Esophagus squamous epithelium (tissue), 5 donors: ENCODE measurements at regions not wholly inside any gene's neighbourhood (a gene's known extent, or its start where the extent isn't known, plus 50 kb on each side); places are given as distances from the start of the nearest gene placed in this dataset.

Source experiments
- DNase-seq: peaks from one replicate; lab custom pipeline; 2025; lab: John Stamatoyannopoulos, UW
- H3K27ac ChIP-seq, 4 donors: fragments of 200-600 bp; sonication (generic); one replicate each; pipeline ENCODE4 v1.5.1; 2016 to 2019; ENCODE audit warnings: mild to moderate bottlenecking in 1 of 4
- H3K27me3 ChIP-seq, 4 donors: fragments of 200-600 bp; sonication (generic); 1 replicate in 3 of 4; 2 replicates in 1 of 4; pipeline versions ENCODE4 v1.5.1 to v1.6.0; 2017 to 2021; ENCODE audit warnings: antibody characterized with exemption in 1 of 4
- H3K36me3 ChIP-seq, 3 donors: fragments of 200-600 bp; sonication (generic); one replicate each; pipeline ENCODE4 v1.5.1; 2016 to 2019
- H3K4me1 ChIP-seq, 3 donors: fragments of 200-600 bp; sonication (generic); one replicate each; pipeline ENCODE4 v1.5.1; 2017 to 2019
- H3K4me3 ChIP-seq, 4 donors: fragments of 200-600 bp; sonication (generic); 1 replicate in 3 of 4; 2 replicates in 1 of 4; pipeline ENCODE4 v1.5.1; 2016 to 2019; ENCODE audit warnings: mild to moderate bottlenecking in 2 of 4, moderate library complexity in 1 of 4
- H3K9me3 ChIP-seq, 3 donors: fragments of 200-600 bp; sonication (generic); one replicate each; pipeline ENCODE4 v1.5.1; 2016 to 2019
- POLR2A ChIP-seq, 4 donors: fragments of 450-650 bp; IDR thresholded peaks; one replicate each; pipeline ENCODE4 v1.6.1; 2017; ENCODE audit warnings: antibody characterized with exemption in 4 of 4, mild to moderate bottlenecking in 4 of 4, moderate library complexity in 3 of 4
- WGBS, 2 donors: methylation state at CpG; one replicate each; pipeline ENCODE4 v1.1.5; 2018; 5-methylcytosine and 5-hydroxymethylcytosine counted together
- intact Hi-C: fragments of 100-400 bp; cut with DNase I; formaldehyde crosslinking; loops from one replicate; pipeline ENCODE4 v1.15.0; 2022
- TF ChIP-seq, protein P1 (sequence below), 6 experiments: fragments of 450-650 bp in 4 of 6; fragments of 200-600 bp in 2 of 6; sonication (generic) in 2 of 6; IDR thresholded peaks; one replicate each; pipeline ENCODE4 v1.5.1; 2016 to 2019; ENCODE audit warnings: antibody characterized with exemption in 6 of 6, mild to moderate bottlenecking in 4 of 6, moderate library complexity in 4 of 6
- donor health status: DM: yes; HTN: yes; CAD: no.

DNA sequence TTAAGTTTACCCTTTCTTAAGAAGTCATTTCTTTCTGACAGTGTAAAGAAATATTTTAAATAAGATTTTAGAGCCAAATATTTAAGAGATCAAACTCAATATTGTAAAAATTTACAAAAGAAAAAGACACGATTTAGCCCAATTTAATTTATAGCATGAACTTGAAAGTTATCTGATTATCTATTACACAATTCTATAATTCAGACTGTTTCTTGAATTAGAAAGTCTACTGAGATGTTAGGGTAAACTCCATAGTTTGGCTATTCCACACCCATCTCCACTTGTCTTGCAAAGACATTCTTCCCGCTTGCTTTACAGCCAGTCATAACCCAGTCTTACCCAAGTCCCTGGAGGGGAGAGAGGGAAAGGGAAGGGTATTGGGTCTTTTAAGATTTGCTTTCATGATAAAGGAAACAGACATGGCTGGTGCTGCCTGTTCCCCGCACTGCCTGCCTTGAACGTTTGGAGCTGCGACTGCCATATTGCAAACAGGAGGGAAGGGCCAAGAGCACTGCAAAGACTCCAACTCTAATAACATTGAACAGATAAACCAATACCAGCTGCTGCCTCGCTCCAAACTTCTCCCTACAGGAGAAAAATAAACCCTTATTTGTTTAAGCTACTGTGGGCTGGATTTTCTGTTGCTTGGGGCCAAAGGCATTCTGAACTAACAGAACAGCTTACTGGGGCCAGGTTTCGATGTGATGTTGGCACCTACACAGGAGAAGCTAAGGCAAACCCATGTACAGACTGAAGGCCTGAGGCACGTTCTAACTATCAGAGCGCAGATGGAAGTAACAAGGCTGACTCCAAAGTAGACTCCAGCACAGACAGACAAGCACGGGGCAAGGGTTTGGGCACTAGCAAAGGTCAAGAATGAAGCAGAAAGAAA lies 552.3 kb upstream of the JARID2 start:
- 63 to 66% methylated on average over 10 of the region's 10 CpGs for WGBS, 2 donors

GRCh38 chr6:14694308-14694707 lies 551.6 kb upstream of the JARID2 start:
- Histone ChIP-seq H3K4me1 (no peaks in the 10 kb centered on the region), H3K4me3 (no peak overlapping the region), H3K27me3 (no peaks in the 10 kb centered on the region), H3K9me3 (no peaks in the 10 kb centered on the region), H3K27ac (no peak overlapping the region), H3K36me3 (no peaks in the 10 kb centered on the region)
- TF ChIP-seq, protein P1, sequence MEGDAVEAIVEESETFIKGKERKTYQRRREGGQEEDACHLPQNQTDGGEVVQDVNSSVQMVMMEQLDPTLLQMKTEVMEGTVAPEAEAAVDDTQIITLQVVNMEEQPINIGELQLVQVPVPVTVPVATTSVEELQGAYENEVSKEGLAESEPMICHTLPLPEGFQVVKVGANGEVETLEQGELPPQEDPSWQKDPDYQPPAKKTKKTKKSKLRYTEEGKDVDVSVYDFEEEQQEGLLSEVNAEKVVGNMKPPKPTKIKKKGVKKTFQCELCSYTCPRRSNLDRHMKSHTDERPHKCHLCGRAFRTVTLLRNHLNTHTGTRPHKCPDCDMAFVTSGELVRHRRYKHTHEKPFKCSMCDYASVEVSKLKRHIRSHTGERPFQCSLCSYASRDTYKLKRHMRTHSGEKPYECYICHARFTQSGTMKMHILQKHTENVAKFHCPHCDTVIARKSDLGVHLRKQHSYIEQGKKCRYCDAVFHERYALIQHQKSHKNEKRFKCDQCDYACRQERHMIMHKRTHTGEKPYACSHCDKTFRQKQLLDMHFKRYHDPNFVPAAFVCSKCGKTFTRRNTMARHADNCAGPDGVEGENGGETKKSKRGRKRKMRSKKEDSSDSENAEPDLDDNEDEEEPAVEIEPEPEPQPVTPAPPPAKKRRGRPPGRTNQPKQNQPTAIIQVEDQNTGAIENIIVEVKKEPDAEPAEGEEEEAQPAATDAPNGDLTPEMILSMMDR (IDR thresholded peaks at IDR 0.05): no peak
- TF ChIP-seq POLR2A (IDR thresholded peaks at IDR 0.05): no peak
- WGBS, 2 donors: 39 to 79% methylated on average over 1 of the region's 1 CpG
- intact Hi-C loops: no loop called here
- no peak for DNase-seq

More for the DNA sequence above, 552.3 kb upstream of the JARID2 start:
- TF ChIP-seq POLR2A (IDR thresholded peaks at IDR 0.05): no peak
- TF ChIP-seq, protein P1 (IDR thresholded peaks at IDR 0.05): no peak
- H3K36me3 ChIP-seq: no peaks in the 10 kb centered on the region
- H3K4me1 ChIP-seq: no peaks in the 10 kb centered on the region
- H3K27ac ChIP-seq: no peak overlapping the region
- H3K4me3 ChIP-seq: no peak overlapping the region
- no peaks in the 10 kb centered on the region for H3K9me3 ChIP-seq
- no peaks in the 10 kb centered on the region for H3K27me3 ChIP-seq
- intact Hi-C loops: no loop called here
- no peak for DNase-seq

GRCh38 chr6:14695579-14695978 lies 550.3 kb upstream of the JARID2 start:
- no peak overlapping the region for H3K27ac ChIP-seq

GRCh38 chr6:14696367-14696766 lies 549.5 kb upstream of the JARID2 start:
- 94 to 96% methylated on average over 4 of the region's 4 CpGs for WGBS, 2 donors
- no peak for TF ChIP-seq POLR2A (IDR thresholded peaks at IDR 0.05)
- TF ChIP-seq, protein P1 (IDR thresholded peaks at IDR 0.05): no peak
- Histone ChIP-seq H3K9me3 (no peaks in the 10 kb centered on the region), H3K4me3 (no peak overlapping the region), H3K27me3 (no peaks in the 10 kb centered on the region), H3K36me3 (no peaks in the 10 kb centered on the region), H3K4me1 (no peaks in the 10 kb centered on the region), H3K27ac (no peak overlapping the region)
- DNase-seq: no peak
- intact Hi-C loops: no loop called here

More at GRCh38 chr6:14695579-14695978, 550.3 kb upstream of the JARID2 start:
- no peak overlapping the region for H3K4me3 ChIP-seq
- TF ChIP-seq POLR2A (IDR thresholded peaks at IDR 0.05): no peak
- TF ChIP-seq, protein P1 (IDR thresholded peaks at IDR 0.05): no peak
- WGBS, 2 donors: 84 to 94% methylated on average over 5 to 6 of the region's 6 CpGs
- H3K4me1 ChIP-seq: no peaks in the 10 kb centered on the region
- intact Hi-C loops: no loop called here
- no peak for DNase-seq
- H3K27me3 ChIP-seq: no peaks in the 10 kb centered on the region
- H3K36me3 ChIP-seq: no peaks in the 10 kb centered on the region
- H3K9me3 ChIP-seq: no peaks in the 10 kb centered on the region

- WGBS, 2 donors: 81 to 98% methylated on average over 2 of the region's 2 CpGs
Observed at GRCh38 chr6:14697427-14697826, 548.4 kb upstream of the JARID2 start.

More at GRCh38 chr6:14697427-14697826, 548.4 kb upstream of the JARID2 start:
- no peaks in the 10 kb centered on the region for H3K4me1 ChIP-seq
- no peak overlapping the region for H3K27ac ChIP-seq
- DNase-seq: no peak
- H3K27me3 ChIP-seq: no peaks in the 10 kb centered on the region
- intact Hi-C loops: no loop called here
- no peaks in the 10 kb centered on the region for H3K36me3 ChIP-seq
- TF ChIP-seq, protein P1 (IDR thresholded peaks at IDR 0.05): no peak
- no peak for TF ChIP-seq POLR2A (IDR thresholded peaks at IDR 0.05)
- no peak overlapping the region for H3K4me3 ChIP-seq
- H3K9me3 ChIP-seq: no peaks in the 10 kb centered on the region
